Left ventricle myocardium inferior (tissue), 1 donor: ENCODE measurements at regions not wholly inside any gene's neighbourhood (a gene's known extent, or its start where the extent isn't known, plus 50 kb on each side); places are given as distances from the start of the nearest gene placed in this dataset.

Experiments used
- DNase-seq: peaks from one replicate; pipeline ENCODE4 v3.0.0-alpha.2; 2020
- H3K27ac ChIP-seq: fragments of 200-600 bp; replicated peaks from 2 replicates; pipeline ENCODE4 v1.8.0; 2021
- H3K27me3 ChIP-seq: fragments of 200-600 bp; 2 replicates; pipeline ENCODE4 v1.8.0; 2021; ENCODE audit warnings: low read depth
- H3K36me3 ChIP-seq: fragments of 200-600 bp; 2 replicates; pipeline ENCODE4 v1.8.0; 2021
- H3K4me1 ChIP-seq: fragments of 200-600 bp; 2 replicates; pipeline ENCODE4 v1.8.0; 2021
- H3K4me3 ChIP-seq: fragments of 200-600 bp; 2 replicates; pipeline ENCODE4 v1.8.0; 2021; ENCODE audit warnings: mild to moderate bottlenecking, moderate library complexity
- H3K9me3 ChIP-seq: fragments of 200-600 bp; replicated peaks from 2 replicates; pipeline ENCODE4 v1.8.0; 2021
- intact Hi-C: fragments of 100-400 bp; cut with micrococcal nuclease; formaldehyde crosslinking; loops from one replicate; pipeline ENCODE4 v1.11.0; 2022
- TF ChIP-seq, protein P1 (sequence below): fragments of 200-600 bp; IDR thresholded peaks from 2 replicates; pipeline ENCODE4 v1.8.0; 2021; ENCODE audit warnings: antibody characterized with exemption, mild to moderate bottlenecking, borderline replicate concordance
- donor health status: DM: no; HTN: yes; CAD: no; lungs with severe emphysema.

DNA sequence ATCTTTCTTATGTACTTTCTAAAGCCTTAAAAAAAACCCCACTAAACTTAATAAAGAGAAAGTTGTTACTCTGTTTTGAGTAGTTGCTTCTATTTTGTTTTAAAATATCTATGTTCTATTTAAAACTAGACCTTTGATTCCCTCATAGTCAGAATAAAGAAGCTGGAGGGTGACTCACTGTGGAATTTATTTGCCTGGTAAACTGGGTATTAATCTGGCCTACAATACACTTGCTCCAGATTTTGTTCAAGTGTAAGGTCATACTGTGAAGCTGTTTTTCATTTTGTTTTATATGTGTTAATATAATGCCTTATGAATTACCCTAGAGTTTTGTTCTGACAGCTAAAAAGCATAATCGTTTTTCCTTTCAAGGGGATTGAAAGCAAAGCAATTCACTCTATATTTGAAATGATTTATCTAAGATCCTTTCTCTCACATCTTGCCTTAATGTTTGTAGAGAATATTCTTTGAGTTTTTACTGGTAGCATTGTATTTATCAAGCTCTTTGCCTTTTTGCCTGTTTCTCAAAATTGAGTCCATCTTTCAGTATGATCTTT is 277.4 kb upstream of the PITX2 start:
- H3K27ac ChIP-seq, result no peak overlapping the region
- no peak for DNase-seq
- no peak overlapping the region for H3K4me3 ChIP-seq
- intact Hi-C loops, result no loop called here
- no peaks in the 10 kb centered on the region for H3K4me1 ChIP-seq
- H3K27me3 ChIP-seq, result no peaks in the 10 kb centered on the region
- H3K36me3 ChIP-seq, result no peaks in the 10 kb centered on the region
- TF ChIP-seq, protein P1, sequence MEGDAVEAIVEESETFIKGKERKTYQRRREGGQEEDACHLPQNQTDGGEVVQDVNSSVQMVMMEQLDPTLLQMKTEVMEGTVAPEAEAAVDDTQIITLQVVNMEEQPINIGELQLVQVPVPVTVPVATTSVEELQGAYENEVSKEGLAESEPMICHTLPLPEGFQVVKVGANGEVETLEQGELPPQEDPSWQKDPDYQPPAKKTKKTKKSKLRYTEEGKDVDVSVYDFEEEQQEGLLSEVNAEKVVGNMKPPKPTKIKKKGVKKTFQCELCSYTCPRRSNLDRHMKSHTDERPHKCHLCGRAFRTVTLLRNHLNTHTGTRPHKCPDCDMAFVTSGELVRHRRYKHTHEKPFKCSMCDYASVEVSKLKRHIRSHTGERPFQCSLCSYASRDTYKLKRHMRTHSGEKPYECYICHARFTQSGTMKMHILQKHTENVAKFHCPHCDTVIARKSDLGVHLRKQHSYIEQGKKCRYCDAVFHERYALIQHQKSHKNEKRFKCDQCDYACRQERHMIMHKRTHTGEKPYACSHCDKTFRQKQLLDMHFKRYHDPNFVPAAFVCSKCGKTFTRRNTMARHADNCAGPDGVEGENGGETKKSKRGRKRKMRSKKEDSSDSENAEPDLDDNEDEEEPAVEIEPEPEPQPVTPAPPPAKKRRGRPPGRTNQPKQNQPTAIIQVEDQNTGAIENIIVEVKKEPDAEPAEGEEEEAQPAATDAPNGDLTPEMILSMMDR, result no peak
- H3K9me3 ChIP-seq, result no peaks in the 10 kb centered on the region

DNA sequence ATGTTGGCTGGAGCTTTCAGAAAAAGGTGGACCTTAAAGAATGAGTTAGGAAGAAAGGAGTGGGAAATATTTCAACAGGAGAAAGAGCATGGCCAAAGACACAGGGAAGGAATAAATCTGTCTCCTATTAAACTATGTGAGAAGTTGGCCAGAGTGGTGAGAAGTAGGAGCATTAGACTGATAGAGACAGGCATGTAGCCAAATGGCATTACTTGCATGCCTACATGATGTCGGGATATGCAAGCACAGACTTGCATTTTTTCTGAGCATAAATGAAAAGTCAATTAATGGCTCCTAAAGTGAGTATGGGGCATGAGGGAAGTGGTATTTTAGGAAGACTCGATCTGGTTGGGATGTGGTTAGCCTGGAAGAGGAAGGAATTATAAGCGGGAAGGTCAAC is 279.6 kb upstream of the PITX2 start:
- Histone ChIP-seq H3K4me1 (no peaks in the 10 kb centered on the region), H3K36me3 (no peaks in the 10 kb centered on the region), H3K27ac (no peak overlapping the region), H3K9me3 (no peaks in the 10 kb centered on the region), H3K4me3 (no peak overlapping the region), H3K27me3 (no peaks in the 10 kb centered on the region)
- TF ChIP-seq, protein P1, result no peak
- DNase-seq, result no peak
- intact Hi-C loops, result no loop called here

DNA sequence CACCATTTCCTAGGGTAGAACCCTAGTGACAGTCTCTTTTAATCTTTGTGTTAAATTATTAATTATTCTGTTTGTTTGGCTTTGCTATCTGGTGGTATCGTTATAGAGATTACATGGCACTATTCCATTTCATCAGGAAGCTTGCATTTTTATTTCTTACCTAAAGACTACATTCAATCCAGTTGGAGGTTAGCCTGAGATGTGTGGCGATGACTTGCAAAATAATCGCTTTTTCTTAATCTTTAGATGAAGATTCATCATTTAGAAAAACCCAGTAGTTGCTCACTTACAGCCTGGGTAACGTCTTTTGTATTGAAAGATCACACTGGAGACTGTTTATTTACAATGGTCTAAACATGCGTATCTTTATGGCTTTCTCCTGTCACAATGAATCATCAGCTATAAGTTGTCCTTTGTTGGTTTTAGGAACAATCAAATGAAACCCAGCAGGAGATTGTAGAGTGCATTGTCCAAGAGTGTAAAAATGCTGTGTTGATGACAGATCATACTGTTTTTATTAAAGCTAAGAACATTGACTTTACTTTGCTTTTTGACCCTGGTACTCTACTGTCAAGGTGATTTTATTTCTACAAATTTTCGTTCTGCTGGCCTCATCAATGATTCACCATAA is 281.7 kb upstream of the PITX2 start:
- TF ChIP-seq, protein P1, result no peak
- intact Hi-C loops, result no loop called here
- H3K4me3 ChIP-seq, result no peak overlapping the region
- H3K36me3 ChIP-seq, result no peaks in the 10 kb centered on the region
- no peaks in the 10 kb centered on the region for H3K27me3 ChIP-seq
- H3K27ac ChIP-seq, result no peak overlapping the region
- H3K4me1 ChIP-seq, result no peaks in the 10 kb centered on the region
- H3K9me3 ChIP-seq, result no peaks in the 10 kb centered on the region
- DNase-seq, result no peak

DNA sequence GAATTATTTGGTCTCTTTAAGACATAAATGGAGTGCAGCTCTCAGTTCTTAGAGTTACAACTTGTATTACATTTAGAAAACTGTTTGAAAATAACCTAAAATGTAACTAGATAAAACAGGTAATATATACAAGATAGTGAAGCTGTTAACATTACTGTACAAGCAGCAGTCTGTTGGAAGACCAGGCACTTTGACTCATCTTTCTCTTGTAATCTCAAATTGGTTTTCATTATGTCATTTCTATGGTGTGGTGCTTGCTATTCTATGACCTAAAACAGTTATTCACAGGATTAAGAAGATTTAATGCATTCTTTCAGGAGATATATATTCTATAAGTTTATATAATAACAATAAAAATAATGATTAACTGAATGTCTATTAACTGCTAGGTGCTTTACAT is 282.5 kb upstream of the PITX2 start:
- intact Hi-C loops, result no loop called here

DNA sequence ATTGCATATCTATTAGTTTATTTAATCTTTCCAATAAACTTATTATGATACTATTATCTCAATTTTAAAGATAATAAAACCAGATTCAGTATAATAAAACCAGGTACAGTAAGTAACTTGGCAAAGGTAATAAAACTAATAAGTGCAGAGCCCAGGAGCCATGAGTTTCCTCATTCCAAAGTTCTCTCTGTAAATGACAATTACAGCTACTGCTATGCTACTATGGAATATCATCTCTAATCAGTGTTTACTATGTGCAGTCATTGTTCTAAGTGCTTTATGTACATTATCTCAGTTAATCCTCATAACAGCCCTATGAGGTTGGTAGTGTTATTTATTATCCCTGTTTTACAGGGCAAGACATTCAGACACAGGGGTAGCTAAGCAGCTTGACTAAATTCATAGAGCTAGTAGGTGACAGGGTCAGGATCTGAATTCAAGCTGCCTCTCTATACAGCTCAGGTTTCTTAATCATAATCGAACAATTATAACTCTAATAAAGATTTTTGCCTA is 285.0 kb upstream of the PITX2 start:
- Histone ChIP-seq H3K27me3 (no peaks in the 10 kb centered on the region), H3K27ac (no peak overlapping the region), H3K4me1 (no peaks in the 10 kb centered on the region), H3K4me3 (no peak overlapping the region), H3K9me3 (no peaks in the 10 kb centered on the region), H3K36me3 (no peaks in the 10 kb centered on the region)
- DNase-seq, result no peak
- TF ChIP-seq, protein P1, result no peak
- intact Hi-C loops, result no loop called here

More for the DNA sequence above, 282.5 kb upstream of the PITX2 start:
- Histone ChIP-seq H3K36me3 (no peaks in the 10 kb centered on the region), H3K27ac (no peak overlapping the region), H3K27me3 (no peaks in the 10 kb centered on the region), H3K4me1 (no peaks in the 10 kb centered on the region), H3K4me3 (no peak overlapping the region), H3K9me3 (no peaks in the 10 kb centered on the region)
- no peak for DNase-seq
- TF ChIP-seq, protein P1, result no peak
